ENCODE measurements at regions not wholly inside any gene's neighbourhood (a gene's known extent, or its start where the extent isn't known, plus 50 kb on each side); places are given as distances from the start of the nearest gene placed in this dataset.

DNA sequence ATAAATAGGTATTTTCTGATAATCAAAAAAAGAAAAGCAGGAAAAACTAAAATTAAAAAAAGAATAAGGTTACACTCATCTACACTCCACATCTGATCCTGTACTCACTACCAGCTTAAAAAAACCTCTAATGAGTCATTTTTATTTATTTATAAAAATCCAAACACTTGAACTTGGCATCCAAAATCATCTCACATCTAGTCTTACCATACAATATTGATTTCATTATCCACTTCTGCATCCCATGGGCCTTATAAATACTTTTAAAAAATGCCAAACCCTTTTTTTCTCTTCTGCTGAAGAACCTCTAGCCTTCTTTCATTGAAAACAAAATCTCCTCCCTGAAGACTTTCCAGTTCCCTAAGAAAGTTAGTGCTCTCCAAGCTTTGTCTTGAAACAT lies 109.7 kb downstream of the TMTC3 start:
- TF ChIP-seq, protein P1, sequence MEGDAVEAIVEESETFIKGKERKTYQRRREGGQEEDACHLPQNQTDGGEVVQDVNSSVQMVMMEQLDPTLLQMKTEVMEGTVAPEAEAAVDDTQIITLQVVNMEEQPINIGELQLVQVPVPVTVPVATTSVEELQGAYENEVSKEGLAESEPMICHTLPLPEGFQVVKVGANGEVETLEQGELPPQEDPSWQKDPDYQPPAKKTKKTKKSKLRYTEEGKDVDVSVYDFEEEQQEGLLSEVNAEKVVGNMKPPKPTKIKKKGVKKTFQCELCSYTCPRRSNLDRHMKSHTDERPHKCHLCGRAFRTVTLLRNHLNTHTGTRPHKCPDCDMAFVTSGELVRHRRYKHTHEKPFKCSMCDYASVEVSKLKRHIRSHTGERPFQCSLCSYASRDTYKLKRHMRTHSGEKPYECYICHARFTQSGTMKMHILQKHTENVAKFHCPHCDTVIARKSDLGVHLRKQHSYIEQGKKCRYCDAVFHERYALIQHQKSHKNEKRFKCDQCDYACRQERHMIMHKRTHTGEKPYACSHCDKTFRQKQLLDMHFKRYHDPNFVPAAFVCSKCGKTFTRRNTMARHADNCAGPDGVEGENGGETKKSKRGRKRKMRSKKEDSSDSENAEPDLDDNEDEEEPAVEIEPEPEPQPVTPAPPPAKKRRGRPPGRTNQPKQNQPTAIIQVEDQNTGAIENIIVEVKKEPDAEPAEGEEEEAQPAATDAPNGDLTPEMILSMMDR (conservative IDR thresholded peaks at IDR 0.05; ENCODE audit: low read depth, low read length), result no peak
- no peak overlapping the region for H3K4me3 ChIP-seq (ENCODE audit: low read depth, low read length)
- DNase-seq (ENCODE audit: low read depth), result no peak

DNA sequence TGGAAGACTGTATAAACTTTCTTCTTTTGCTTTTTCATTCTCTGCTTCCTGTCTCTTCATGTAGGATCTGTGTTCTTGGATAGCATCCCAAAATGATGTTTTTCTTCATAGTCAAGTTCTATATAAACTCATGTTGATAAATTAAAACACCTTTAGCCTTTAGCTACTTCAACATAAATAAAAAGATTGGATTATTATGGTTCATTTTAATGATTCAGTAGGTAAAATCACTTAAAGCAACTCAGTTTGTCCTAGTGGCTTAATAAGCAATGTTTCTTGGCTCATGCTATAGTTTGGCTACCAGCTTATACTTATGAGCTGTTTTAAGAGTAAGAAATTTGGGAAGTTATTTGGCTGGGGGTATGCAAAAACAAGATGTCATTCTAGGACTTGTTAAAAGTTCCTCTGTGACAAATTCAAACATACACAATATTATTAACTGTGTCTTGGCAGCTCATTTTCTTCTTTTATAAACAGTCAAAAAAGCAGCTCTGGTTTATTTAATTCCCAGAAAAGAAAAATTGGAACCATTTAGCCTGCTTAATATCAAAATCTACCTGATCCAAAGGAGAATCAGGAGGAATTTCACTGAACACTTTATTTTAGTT lies 111.4 kb downstream of the TMTC3 start:
- TF ChIP-seq, protein P1 (conservative IDR thresholded peaks at IDR 0.05; ENCODE audit: low read depth, low read length), result no peak
- peak; percentile 13 for DNase-seq (ENCODE audit: low read depth)
- no peak overlapping the region for H3K4me3 ChIP-seq (ENCODE audit: low read depth, low read length)

DNA sequence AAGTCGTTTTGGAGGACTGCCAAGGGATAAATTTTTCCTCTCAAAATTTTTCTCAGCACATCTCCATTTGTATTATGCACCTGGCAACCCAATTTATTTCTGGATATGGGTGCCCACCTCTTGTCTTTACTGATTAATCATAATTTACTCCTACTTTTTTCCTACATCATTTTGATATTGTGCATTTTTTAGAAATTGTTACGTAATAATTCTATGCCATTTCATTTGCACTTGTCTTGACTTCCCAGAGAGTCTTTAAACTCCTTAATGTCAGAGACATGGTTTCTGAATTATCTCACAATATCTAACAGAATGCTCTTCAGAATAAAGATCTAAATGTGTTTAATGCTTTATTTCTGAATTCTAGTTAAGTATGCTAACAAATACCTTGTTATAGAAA lies 113.1 kb downstream of the TMTC3 start:
- TF ChIP-seq, protein P1 (conservative IDR thresholded peaks at IDR 0.05; ENCODE audit: low read depth, low read length), result no peak
- no peak for DNase-seq (ENCODE audit: low read depth)
- no peak overlapping the region for H3K4me3 ChIP-seq (ENCODE audit: low read depth, low read length)

DNA sequence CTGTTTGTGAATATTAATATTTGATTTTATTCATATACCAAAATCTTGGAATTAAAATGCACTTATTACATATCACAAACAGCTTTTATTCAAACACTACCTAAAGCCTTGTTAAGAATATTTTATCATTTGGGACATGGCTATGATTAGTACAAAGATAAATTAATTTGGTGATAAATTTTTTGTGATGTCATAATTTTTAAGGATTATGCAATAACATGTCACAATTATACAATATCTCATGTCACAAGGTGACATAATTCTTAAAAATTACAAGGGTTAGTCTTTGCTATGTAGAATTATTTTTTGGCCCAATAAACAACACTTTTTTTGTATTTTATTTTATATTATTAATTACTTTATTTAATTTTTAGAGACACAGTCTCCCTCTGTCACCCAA lies 113.7 kb downstream of the TMTC3 start:
- no peak overlapping the region for H3K4me3 ChIP-seq (ENCODE audit: low read depth, low read length)
- no peak for DNase-seq (ENCODE audit: low read depth)
- TF ChIP-seq, protein P1 (conservative IDR thresholded peaks at IDR 0.05; ENCODE audit: low read depth, low read length), result no peak

DNA sequence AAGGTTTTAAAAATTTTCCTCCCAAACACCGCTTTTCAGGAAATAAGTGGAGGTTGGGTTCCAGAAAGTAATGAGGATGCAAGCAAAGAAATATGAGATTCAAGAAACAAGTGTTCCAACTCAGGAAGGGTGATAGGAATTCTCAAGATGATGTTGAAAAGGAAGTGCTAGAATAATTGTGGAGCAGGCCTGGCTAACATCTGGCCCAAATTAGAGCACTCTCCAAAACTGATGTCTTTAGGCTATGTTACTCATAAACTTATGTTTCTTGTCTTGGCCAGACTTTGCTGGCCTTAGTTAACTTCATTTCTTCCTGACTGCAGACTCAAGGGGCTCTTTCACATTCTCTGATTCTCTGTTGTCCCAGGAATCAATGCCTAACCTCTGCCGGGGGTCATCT lies 116.3 kb downstream of the TMTC3 start:
- no peak for DNase-seq (ENCODE audit: low read depth)
- H3K4me3 ChIP-seq (ENCODE audit: low read depth, low read length), result no peak overlapping the region
- TF ChIP-seq, protein P1 (conservative IDR thresholded peaks at IDR 0.05; ENCODE audit: low read depth, low read length), result no peak

DNA sequence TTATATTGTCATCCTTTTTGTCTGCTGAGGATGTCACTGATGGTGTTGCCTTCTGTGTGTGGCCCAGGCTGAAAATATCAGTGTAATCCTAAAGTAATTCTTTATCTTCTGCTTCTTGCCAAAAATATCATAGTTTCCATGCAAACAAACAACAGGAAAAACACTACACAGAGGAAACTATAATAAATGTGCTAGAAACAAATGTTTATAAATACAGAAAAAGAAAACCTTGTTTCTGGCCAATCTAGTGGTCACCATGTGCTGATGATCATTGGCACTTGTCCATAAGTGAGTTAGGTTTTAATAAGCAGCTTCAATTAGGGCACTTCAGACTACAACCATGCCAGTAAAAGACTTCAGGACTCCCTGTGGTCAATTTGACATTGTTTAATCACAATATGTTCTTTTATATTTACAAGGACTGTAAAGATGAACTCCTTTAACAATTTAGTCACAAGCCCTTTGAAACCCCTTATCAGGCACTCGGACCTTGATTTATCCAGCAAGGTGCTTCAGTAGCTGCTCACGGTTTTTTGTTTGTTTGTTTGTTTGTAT lies 124.8 kb downstream of the TMTC3 start:
- no peak overlapping the region for H3K4me3 ChIP-seq (ENCODE audit: low read depth, low read length)
- TF ChIP-seq, protein P1 (conservative IDR thresholded peaks at IDR 0.05; ENCODE audit: low read depth, low read length), result no peak
- DNase-seq (ENCODE audit: low read depth), result peak; percentile 13

DNA sequence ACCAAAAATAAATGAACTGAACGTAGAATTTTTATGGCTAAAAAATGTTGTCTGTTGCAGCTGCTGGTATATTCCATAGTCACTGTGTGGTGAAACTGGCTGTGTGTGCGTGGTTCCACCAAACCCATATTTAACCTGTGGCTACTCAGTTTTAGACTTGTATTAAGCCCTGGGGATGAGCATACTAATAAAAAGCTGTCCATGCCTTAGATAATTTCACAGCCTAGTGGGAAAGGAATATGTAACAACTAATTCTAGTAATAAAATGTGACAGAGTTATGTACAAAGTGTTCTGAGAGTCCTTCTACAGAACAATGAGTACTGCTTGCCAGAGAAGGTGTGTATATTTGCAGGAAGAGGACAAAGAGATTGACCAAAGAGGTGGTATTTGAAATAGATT lies 125.5 kb downstream of the TMTC3 start:
- DNase-seq (ENCODE audit: low read depth), result no peak
- TF ChIP-seq, protein P1 (conservative IDR thresholded peaks at IDR 0.05; ENCODE audit: low read depth, low read length), result no peak
- H3K4me3 ChIP-seq (ENCODE audit: low read depth, low read length), result no peak overlapping the region
